OCI-LY3 (cell line): ENCODE measurements at regions not wholly inside any gene's neighbourhood (a gene's known extent, or its start where the extent isn't known, plus 50 kb on each side); places are given as distances from the start of the nearest gene placed in this dataset.

Experiments used
- H2AFZ ChIP-seq: fragments of 200-600, 300-600 bp; shearing (Covaris generic); 2 replicates; pipeline ENCODE4 v1.6.0; 2014; ENCODE audit warnings: antibody characterized with exemption, low read depth, low read length
- H3K27ac ChIP-seq: fragments of 200-600, 300-600 bp; sonication (generic); 2 replicates; pipeline ENCODE4 v1.5.1; 2014; ENCODE audit warnings: mild to moderate bottlenecking, low read length, moderate library complexity, mixed read lengths
- H3K27me3 ChIP-seq: fragments of 200-600, 300-600 bp; sonication (generic); 2 replicates; pipeline ENCODE4 v1.6.1; 2014; ENCODE audit warnings: low read depth, low read length, mixed read lengths
- H3K36me3 ChIP-seq: fragments of 200-600, 300-600 bp; sonication (generic); replicated peaks from 2 replicates; pipeline ENCODE3; 2014; ENCODE audit warnings: low read depth, low read length, mixed read lengths
- H3K4me1 ChIP-seq: fragments of 300-600, 200-600 bp; sonication (generic); 2 replicates; pipeline ENCODE4 v1.6.1; 2014; ENCODE audit warnings: low read length, mixed read lengths
- H3K4me2 ChIP-seq: fragments of 200-600, 300-600 bp; sonication (generic); 2 replicates; pipeline ENCODE4 v1.6.1; 2014; ENCODE audit warnings: low read length, mixed read lengths
- H3K4me3 ChIP-seq: fragments of 300-600, 200-600 bp; sonication (generic); 2 replicates; pipeline ENCODE4 v1.5.1; 2014; ENCODE audit warnings: antibody characterized with exemption, mild to moderate bottlenecking, low read length, moderate library complexity
- H3K79me2 ChIP-seq: fragments of 300-600, 200-600 bp; shearing (Covaris generic); 2 replicates; pipeline ENCODE4 v1.6.1; 2014; ENCODE audit warnings: mild to moderate bottlenecking, low read length, mixed read lengths
- H3K9ac ChIP-seq: fragments of 300-600, 200-600 bp; shearing (Covaris generic); 2 replicates; pipeline ENCODE4 v1.6.0; 2014; ENCODE audit warnings: mild to moderate bottlenecking, low read length, moderate library complexity
- H3K9me3 ChIP-seq: fragments of 200-600, 300-600 bp; shearing (Covaris generic); 2 replicates; pipeline ENCODE4 v1.6.1; 2014; ENCODE audit warnings: low read length, mixed read lengths; ENCODE audit not compliant: insufficient read depth
- H4K20me1 ChIP-seq: fragments of 200-600, 300-600 bp; sonication (generic); 2 replicates; pipeline ENCODE4 v1.6.1; 2016; ENCODE audit warnings: low read length, mixed read lengths; ENCODE audit not compliant: insufficient read depth
- EZH2phosphoT487 ChIP-seq: fragments of 200-600 bp; shearing (Covaris generic); IDR thresholded peaks from 2 replicates; pipeline ENCODE4 v1.6.1; 2018; ENCODE audit warnings: antibody characterized with exemption, mixed run types, low read depth
- TF ChIP-seq, protein P1 (sequence below): fragments of 200-600, 300-600 bp; sonication (generic); IDR thresholded peaks from 2 replicates; pipeline ENCODE4 v1.5.1; 2014; ENCODE audit warnings: antibody characterized with exemption, low read length, low read depth

GRCh38 chr2:47274054-47274782, 94.9 kb upstream of the EPCAM start:
- H3K27ac ChIP-seq, result no peak overlapping the region
- H3K79me2 ChIP-seq, result no peaks in the 10 kb centered on the region
- H3K4me2 ChIP-seq, result no peak overlapping the region
- H3K27me3 ChIP-seq, result no peaks in the 10 kb centered on the region
- H3K9ac ChIP-seq, result no peak overlapping the region
- TF ChIP-seq EZH2phosphoT487, result no peak
- TF ChIP-seq, protein P1, sequence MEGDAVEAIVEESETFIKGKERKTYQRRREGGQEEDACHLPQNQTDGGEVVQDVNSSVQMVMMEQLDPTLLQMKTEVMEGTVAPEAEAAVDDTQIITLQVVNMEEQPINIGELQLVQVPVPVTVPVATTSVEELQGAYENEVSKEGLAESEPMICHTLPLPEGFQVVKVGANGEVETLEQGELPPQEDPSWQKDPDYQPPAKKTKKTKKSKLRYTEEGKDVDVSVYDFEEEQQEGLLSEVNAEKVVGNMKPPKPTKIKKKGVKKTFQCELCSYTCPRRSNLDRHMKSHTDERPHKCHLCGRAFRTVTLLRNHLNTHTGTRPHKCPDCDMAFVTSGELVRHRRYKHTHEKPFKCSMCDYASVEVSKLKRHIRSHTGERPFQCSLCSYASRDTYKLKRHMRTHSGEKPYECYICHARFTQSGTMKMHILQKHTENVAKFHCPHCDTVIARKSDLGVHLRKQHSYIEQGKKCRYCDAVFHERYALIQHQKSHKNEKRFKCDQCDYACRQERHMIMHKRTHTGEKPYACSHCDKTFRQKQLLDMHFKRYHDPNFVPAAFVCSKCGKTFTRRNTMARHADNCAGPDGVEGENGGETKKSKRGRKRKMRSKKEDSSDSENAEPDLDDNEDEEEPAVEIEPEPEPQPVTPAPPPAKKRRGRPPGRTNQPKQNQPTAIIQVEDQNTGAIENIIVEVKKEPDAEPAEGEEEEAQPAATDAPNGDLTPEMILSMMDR, result no peak
- H3K4me3 ChIP-seq, result no peak overlapping the region
- no peak overlapping the region for H2AFZ ChIP-seq
- no peaks in the 10 kb centered on the region for H3K9me3 ChIP-seq
- peaks cover 8% of the 10 kb centered on the region; the same call in 1 of the 2 replicates for H3K4me1 ChIP-seq
- H3K36me3 ChIP-seq, result no peaks in the 10 kb centered on the region
- no peaks in the 10 kb centered on the region for H4K20me1 ChIP-seq

GRCh38 chr2:47272905-47273758, 96.0 kb upstream of the EPCAM start:
- Histone ChIP-seq H3K27ac (no peak overlapping the region), H3K27me3 (no peaks in the 10 kb centered on the region), H3K4me2 (peak overlapping the region; percentile 91), H2AFZ (peak overlapping the region; percentile 85), H3K36me3 (no peaks in the 10 kb centered on the region), H3K4me3 (peak overlapping the region; percentile 82), H3K4me1 (peaks cover 8% of the 10 kb centered on the region; the same call in 1 of the 2 replicates), H3K9ac (peak overlapping the region; percentile 70; the same call in 1 of the 2 replicates), H3K79me2 (no peaks in the 10 kb centered on the region), H3K9me3 (no peaks in the 10 kb centered on the region), H4K20me1 (no peaks in the 10 kb centered on the region)
- TF ChIP-seq EZH2phosphoT487, result no peak
- TF ChIP-seq, protein P1, result no peak

- no peak for TF ChIP-seq EZH2phosphoT487
- TF ChIP-seq, protein P1, result peak; percentile 90
- H2AFZ ChIP-seq, result peak overlapping the region; percentile 98
- no peaks in the 10 kb centered on the region for H3K9me3 ChIP-seq
- no peaks in the 10 kb centered on the region for H3K79me2 ChIP-seq
- no peak overlapping the region for H3K27ac ChIP-seq
- peak overlapping the region; percentile 70 for H3K9ac ChIP-seq
- H3K4me2 ChIP-seq, result peak overlapping the region; percentile 91
- H3K36me3 ChIP-seq, result no peaks in the 10 kb centered on the region
- H4K20me1 ChIP-seq, result no peaks in the 10 kb centered on the region
- H3K4me1 ChIP-seq, result peaks cover 8% of the 10 kb centered on the region; the same call in 1 of the 2 replicates
- no peaks in the 10 kb centered on the region for H3K27me3 ChIP-seq
- peak overlapping the region; percentile 82 for H3K4me3 ChIP-seq
Measured at GRCh38 chr2:47272031-47272864, 95.9 kb upstream of the CALM2 start.
